OCI-LY1 (cell line): ENCODE measurements at regions not wholly inside any gene's neighbourhood (a gene's known extent, or its start where the extent isn't known, plus 50 kb on each side); places are given as distances from the start of the nearest gene placed in this dataset.

Experiments
- EZH2 ChIP-seq: fragments of 200-600 bp; sonication (generic), shearing (Covaris generic); IDR thresholded peaks from 2 replicates; pipeline ENCODE4 v1.8.0; 2017; ENCODE audit warnings: borderline replicate concordance, mixed run types, mild to moderate bottlenecking, antibody characterized with exemption, low read length, moderate library complexity, mixed read lengths
- TF ChIP-seq, protein P1 (sequence below): fragments of 200-600 bp; sonication (generic), shearing (Covaris generic); IDR thresholded peaks from 2 replicates; pipeline ENCODE4 v1.5.1; 2017; ENCODE audit warnings: mild to moderate bottlenecking, antibody characterized with exemption, low read length, moderate library complexity, mixed read lengths

DNA sequence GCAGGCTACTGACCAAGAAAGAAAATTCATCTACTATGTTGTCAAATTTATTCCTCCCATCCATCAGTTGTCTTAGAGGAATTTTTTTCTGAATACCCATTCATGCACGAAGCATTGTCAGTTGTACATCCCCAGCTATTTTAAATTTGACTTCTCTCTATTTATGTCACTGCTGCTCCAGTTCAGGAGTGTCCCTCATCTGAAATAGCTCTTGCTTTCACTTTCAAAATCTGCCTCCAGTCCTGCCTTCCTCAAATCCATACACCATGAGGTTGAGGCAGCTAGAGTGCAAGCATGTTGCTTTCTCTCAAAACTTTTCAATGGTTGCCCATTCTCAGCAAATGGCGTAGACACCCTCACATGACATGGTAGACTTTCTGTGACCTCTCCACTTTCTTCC lies 335.4 kb upstream of the CDH2 start:
- TF ChIP-seq, protein P1, sequence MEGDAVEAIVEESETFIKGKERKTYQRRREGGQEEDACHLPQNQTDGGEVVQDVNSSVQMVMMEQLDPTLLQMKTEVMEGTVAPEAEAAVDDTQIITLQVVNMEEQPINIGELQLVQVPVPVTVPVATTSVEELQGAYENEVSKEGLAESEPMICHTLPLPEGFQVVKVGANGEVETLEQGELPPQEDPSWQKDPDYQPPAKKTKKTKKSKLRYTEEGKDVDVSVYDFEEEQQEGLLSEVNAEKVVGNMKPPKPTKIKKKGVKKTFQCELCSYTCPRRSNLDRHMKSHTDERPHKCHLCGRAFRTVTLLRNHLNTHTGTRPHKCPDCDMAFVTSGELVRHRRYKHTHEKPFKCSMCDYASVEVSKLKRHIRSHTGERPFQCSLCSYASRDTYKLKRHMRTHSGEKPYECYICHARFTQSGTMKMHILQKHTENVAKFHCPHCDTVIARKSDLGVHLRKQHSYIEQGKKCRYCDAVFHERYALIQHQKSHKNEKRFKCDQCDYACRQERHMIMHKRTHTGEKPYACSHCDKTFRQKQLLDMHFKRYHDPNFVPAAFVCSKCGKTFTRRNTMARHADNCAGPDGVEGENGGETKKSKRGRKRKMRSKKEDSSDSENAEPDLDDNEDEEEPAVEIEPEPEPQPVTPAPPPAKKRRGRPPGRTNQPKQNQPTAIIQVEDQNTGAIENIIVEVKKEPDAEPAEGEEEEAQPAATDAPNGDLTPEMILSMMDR, result no peak
- no peak for TF ChIP-seq EZH2
